ENCODE measurements at regions not wholly inside any gene's neighbourhood (a gene's known extent, or its start where the extent isn't known, plus 50 kb on each side); places are given as distances from the start of the nearest gene placed in this dataset.

DNA sequence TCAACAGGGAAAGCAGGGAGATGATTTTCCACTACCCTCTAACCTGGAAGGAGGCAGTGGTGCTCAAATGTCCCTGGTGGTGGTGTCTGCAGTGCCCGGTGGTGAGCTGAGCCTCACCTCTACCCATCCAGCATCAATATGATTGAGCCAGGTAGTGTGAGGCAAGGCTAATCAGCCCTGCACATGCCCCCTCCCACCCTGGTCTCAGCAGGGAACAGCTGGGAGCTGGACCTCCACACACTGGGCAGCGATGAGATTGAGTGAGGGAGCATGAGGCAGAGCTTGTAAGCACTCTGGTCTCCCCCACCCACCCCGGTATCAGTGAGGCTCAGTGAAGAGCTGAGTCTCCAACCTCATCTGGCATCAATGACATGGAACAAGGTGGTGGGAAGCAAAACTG is 634.3 kb downstream of the PTPRU start:
- no peak for ATAC-seq
- TF ChIP-seq, protein P1, sequence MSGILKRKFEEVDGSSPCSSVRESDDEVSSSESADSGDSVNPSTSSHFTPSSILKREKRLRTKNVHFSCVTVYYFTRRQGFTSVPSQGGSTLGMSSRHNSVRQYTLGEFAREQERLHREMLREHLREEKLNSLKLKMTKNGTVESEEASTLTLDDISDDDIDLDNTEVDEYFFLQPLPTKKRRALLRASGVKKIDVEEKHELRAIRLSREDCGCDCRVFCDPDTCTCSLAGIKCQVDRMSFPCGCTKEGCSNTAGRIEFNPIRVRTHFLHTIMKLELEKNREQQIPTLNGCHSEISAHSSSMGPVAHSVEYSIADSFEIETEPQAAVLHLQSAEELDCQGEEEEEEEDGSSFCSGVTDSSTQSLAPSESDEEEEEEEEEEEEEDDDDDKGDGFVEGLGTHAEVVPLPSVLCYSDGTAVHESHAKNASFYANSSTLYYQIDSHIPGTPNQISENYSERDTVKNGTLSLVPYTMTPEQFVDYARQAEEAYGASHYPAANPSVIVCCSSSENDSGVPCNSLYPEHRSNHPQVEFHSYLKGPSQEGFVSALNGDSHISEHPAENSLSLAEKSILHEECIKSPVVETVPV (CRISPR knock-in tag; IDR thresholded peaks at IDR 0.05): no peak
- TF ChIP-seq TOX (CRISPR knock-in tag; IDR thresholded peaks at IDR 0.05; ENCODE audit: borderline replicate concordance) (no peak), ESRRG (CRISPR knock-in tag; IDR thresholded peaks at IDR 0.05) (no peak), ZNF70 (CRISPR knock-in tag; IDR thresholded peaks at IDR 0.05) (no peak), SNAI2 (CRISPR knock-in tag; IDR thresholded peaks at IDR 0.05) (no peak), ZFP3 (CRISPR knock-in tag; IDR thresholded peaks at IDR 0.05) (no peak), ZC3H10 (CRISPR knock-in tag; IDR thresholded peaks at IDR 0.05) (no peak), GLIS3 (CRISPR knock-in tag; IDR thresholded peaks at IDR 0.05) (no peak)
- TF ChIP-seq, protein P2, sequence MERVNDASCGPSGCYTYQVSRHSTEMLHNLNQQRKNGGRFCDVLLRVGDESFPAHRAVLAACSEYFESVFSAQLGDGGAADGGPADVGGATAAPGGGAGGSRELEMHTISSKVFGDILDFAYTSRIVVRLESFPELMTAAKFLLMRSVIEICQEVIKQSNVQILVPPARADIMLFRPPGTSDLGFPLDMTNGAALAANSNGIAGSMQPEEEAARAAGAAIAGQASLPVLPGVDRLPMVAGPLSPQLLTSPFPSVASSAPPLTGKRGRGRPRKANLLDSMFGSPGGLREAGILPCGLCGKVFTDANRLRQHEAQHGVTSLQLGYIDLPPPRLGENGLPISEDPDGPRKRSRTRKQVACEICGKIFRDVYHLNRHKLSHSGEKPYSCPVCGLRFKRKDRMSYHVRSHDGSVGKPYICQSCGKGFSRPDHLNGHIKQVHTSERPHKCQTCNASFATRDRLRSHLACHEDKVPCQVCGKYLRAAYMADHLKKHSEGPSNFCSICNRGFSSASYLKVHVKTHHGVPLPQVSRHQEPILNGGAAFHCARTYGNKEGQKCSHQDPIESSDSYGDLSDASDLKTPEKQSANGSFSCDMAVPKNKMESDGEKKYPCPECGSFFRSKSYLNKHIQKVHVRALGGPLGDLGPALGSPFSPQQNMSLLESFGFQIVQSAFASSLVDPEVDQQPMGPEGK (CRISPR knock-in tag; IDR thresholded peaks at IDR 0.05; ENCODE audit: borderline replicate concordance): no peak

DNA sequence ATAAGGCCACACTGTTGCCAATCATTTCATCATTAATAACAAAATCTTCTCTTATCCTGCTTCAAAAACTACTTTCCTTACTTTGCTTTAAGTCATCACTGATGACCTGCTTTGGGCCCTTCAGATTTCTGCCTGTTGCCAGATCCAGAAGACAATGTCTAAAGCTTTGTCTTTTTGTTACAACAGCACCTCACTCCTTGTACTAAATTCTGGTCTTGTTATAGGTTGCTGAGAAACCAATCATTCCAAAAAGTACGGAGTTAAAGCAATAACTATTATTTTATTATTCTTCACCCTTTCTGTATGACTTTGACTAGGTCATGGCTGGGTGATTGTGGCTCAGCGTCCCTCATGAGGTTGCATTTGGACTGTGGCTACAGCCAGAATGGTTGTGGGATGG is 633.5 kb downstream of the PTPRU start:
- no peak for ATAC-seq
- TF ChIP-seq, protein P2 (CRISPR knock-in tag; IDR thresholded peaks at IDR 0.05; ENCODE audit: borderline replicate concordance): no peak
- TF ChIP-seq ZFP30 (CRISPR knock-in tag; IDR thresholded peaks at IDR 0.05) (no peak), TOX (CRISPR knock-in tag; IDR thresholded peaks at IDR 0.05; ENCODE audit: borderline replicate concordance) (no peak)
- TF ChIP-seq, protein P3, sequence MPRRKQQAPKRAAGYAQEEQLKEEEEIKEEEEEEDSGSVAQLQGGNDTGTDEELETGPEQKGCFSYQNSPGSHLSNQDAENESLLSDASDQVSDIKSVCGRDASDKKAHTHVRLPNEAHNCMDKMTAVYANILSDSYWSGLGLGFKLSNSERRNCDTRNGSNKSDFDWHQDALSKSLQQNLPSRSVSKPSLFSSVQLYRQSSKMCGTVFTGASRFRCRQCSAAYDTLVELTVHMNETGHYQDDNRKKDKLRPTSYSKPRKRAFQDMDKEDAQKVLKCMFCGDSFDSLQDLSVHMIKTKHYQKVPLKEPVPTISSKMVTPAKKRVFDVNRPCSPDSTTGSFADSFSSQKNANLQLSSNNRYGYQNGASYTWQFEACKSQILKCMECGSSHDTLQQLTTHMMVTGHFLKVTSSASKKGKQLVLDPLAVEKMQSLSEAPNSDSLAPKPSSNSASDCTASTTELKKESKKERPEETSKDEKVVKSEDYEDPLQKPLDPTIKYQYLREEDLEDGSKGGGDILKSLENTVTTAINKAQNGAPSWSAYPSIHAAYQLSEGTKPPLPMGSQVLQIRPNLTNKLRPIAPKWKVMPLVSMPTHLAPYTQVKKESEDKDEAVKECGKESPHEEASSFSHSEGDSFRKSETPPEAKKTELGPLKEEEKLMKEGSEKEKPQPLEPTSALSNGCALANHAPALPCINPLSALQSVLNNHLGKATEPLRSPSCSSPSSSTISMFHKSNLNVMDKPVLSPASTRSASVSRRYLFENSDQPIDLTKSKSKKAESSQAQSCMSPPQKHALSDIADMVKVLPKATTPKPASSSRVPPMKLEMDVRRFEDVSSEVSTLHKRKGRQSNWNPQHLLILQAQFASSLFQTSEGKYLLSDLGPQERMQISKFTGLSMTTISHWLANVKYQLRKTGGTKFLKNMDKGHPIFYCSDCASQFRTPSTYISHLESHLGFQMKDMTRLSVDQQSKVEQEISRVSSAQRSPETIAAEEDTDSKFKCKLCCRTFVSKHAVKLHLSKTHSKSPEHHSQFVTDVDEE (CRISPR knock-in tag; IDR thresholded peaks at IDR 0.05): no peak

DNA sequence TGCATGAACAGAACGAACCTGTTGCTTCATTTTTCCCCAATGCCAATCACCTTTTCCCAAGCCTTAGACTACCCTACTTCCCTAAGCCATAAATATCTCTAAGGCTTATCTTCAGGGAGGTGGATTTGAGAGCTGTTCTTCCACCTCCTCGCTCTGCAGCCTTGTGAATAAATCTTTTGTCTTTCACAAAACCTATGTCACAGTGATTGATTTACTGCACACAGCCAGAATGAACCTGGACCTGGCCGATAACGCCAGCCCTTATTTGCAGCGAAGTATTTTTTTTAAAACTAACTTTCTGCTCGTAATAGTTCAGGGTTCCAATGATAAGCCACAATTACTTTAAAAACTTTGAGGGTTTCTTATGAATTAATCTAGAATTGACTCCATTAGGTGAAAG is 632.6 kb downstream of the PTPRU start:
- no peak for ATAC-seq

More for the DNA sequence above, 632.6 kb downstream of the PTPRU start:
- no peak for TF ChIP-seq BACH2 (CRISPR knock-in tag; IDR thresholded peaks at IDR 0.05; ENCODE audit: borderline replicate concordance)
- TF ChIP-seq, protein P3 (CRISPR knock-in tag; IDR thresholded peaks at IDR 0.05): no peak
- TF ChIP-seq ZNF8 (CRISPR knock-in tag; IDR thresholded peaks at IDR 0.05): no peak
- no peak for TF ChIP-seq TCF4 (CRISPR knock-in tag; IDR thresholded peaks at IDR 0.05; ENCODE audit: borderline replicate concordance)
- TF ChIP-seq, protein P4, sequence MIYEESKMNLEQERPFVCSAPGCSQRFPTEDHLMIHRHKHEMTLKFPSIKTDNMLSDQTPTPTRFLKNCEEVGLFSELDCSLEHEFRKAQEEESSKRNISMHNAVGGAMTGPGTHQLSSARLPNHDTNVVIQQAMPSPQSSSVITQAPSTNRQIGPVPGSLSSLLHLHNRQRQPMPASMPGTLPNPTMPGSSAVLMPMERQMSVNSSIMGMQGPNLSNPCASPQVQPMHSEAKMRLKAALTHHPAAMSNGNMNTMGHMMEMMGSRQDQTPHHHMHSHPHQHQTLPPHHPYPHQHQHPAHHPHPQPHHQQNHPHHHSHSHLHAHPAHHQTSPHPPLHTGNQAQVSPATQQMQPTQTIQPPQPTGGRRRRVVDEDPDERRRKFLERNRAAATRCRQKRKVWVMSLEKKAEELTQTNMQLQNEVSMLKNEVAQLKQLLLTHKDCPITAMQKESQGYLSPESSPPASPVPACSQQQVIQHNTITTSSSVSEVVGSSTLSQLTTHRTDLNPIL (CRISPR knock-in tag; IDR thresholded peaks at IDR 0.05; ENCODE audit: low read depth): no peak
- TF ChIP-seq CSDC2 (CRISPR knock-in tag; IDR thresholded peaks at IDR 0.05): no peak
- TF ChIP-seq, protein P5, sequence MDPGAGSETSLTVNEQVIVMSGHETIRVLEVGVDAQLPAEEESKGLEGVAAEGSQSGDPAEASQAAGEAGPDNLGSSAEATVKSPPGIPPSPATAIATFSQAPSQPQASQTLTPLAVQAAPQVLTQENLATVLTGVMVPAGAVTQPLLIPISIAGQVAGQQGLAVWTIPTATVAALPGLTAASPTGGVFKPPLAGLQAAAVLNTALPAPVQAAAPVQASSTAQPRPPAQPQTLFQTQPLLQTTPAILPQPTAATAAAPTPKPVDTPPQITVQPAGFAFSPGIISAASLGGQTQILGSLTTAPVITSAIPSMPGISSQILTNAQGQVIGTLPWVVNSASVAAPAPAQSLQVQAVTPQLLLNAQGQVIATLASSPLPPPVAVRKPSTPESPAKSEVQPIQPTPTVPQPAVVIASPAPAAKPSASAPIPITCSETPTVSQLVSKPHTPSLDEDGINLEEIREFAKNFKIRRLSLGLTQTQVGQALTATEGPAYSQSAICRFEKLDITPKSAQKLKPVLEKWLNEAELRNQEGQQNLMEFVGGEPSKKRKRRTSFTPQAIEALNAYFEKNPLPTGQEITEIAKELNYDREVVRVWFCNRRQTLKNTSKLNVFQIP (CRISPR knock-in tag; IDR thresholded peaks at IDR 0.05; ENCODE audit: borderline replicate concordance, low read depth): no peak
- TF ChIP-seq ZC3H10 (CRISPR knock-in tag; IDR thresholded peaks at IDR 0.05): no peak
